ENCODE measurements at regions not wholly inside any gene's neighbourhood (a gene's known extent, or its start where the extent isn't known, plus 50 kb on each side); places are given as distances from the start of the nearest gene placed in this dataset.

DNA sequence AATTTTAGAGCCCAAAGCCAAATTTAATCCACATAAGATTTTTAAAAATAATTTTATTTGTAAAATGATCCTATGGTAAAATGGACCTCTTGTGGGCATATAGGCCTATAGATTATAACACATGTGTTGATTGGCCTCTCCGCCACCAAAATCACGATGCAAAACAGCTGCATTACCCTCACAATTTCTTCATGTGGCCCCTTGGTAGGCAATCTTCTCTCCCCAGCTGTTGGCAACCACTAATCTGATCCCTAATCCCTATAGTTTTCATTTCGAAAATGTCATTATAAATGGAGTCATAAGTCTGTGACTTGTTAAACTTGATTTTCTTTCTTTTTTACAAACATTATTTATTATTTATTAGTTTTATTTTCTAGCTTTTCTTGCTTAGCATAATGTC is 263.9 kb upstream of the SULF2 start:
- peaks cover 11% of the 10 kb centered on the region for H3K4me1 Mint-ChIP-seq

DNA sequence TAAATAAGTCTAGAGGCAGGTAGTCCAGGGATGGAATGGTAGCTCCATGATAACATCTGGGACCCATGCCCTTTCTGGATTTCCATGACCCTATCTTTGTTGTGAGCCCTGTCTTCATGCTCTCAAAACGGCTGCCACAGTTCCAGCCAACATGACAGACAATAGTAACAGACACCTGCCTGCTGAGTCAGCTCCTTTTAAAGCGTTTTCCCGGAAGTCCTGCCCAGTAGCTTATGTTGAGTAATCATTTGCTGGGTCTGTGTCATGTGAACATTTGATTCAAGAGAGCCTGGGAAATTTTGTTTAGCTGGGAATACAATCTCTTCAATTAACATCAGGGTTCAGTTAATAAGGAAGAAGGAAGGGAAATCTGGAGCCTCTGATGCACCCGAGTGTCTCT is 262.2 kb upstream of the SULF2 start:
- no peaks in the 10 kb centered on the region for H3K27me3 ChIP-seq
- H3F3A ChIP-seq (ENCODE audit: low read depth) = no peaks in the 10 kb centered on the region
- no peak overlapping the region for H2AFZ ChIP-seq (replicated peaks)
- no peaks in the 10 kb centered on the region for H4K20me1 ChIP-seq (ENCODE audit: low read depth)
- no peak overlapping the region for H3K4me3 ChIP-seq
- no peaks in the 10 kb centered on the region for H3K36me3 ChIP-seq
- no peak overlapping the region for H3K4me2 ChIP-seq
- H3K27ac Mint-ChIP-seq = no peak overlapping the region
- no peaks in the 10 kb centered on the region for H3K9me3 ChIP-seq (ENCODE audit: low read depth)
- H3K79me2 ChIP-seq (ENCODE audit: low read depth) = no peaks in the 10 kb centered on the region
- H3K4me3 Mint-ChIP-seq = no peak overlapping the region
- H3K9me3 Mint-ChIP-seq = peaks cover 9% of the 10 kb centered on the region
- TF ChIP-seq EZH2phosphoT487 (IDR thresholded peaks at IDR 0.05) = no peak
- TF ChIP-seq EZH2 (IDR thresholded peaks at IDR 0.05) = no peak
- TF ChIP-seq, protein P1, sequence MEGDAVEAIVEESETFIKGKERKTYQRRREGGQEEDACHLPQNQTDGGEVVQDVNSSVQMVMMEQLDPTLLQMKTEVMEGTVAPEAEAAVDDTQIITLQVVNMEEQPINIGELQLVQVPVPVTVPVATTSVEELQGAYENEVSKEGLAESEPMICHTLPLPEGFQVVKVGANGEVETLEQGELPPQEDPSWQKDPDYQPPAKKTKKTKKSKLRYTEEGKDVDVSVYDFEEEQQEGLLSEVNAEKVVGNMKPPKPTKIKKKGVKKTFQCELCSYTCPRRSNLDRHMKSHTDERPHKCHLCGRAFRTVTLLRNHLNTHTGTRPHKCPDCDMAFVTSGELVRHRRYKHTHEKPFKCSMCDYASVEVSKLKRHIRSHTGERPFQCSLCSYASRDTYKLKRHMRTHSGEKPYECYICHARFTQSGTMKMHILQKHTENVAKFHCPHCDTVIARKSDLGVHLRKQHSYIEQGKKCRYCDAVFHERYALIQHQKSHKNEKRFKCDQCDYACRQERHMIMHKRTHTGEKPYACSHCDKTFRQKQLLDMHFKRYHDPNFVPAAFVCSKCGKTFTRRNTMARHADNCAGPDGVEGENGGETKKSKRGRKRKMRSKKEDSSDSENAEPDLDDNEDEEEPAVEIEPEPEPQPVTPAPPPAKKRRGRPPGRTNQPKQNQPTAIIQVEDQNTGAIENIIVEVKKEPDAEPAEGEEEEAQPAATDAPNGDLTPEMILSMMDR (IDR thresholded peaks at IDR 0.05) = no peak
- peaks cover 2% of the 10 kb centered on the region for H3K27me3 Mint-ChIP-seq (ENCODE audit: insufficient read depth, low read depth)
- no peak for DNase-seq (ENCODE audit: low spot score)
- no peak overlapping the region for H3K27ac ChIP-seq
- H3K36me3 Mint-ChIP-seq = no peaks in the 10 kb centered on the region
- no peak overlapping the region for H3K9ac ChIP-seq
- H3K4me1 ChIP-seq = no peaks in the 10 kb centered on the region
- peaks cover 6% of the 10 kb centered on the region for H3K4me1 Mint-ChIP-seq

More for the DNA sequence above, 263.9 kb upstream of the SULF2 start:
- Histone ChIP-seq H3K27ac (no peak overlapping the region), H4K20me1 (ENCODE audit: low read depth) (no peaks in the 10 kb centered on the region), H3K9ac (no peak overlapping the region), H3K27me3 (no peaks in the 10 kb centered on the region), H3K36me3 (no peaks in the 10 kb centered on the region), H2AFZ (replicated peaks) (no peak overlapping the region), H3F3A (ENCODE audit: low read depth) (no peaks in the 10 kb centered on the region), H3K9me3 (ENCODE audit: low read depth) (no peaks in the 10 kb centered on the region), H3K4me2 (no peak overlapping the region), H3K79me2 (ENCODE audit: low read depth) (no peaks in the 10 kb centered on the region), H3K4me1 (no peaks in the 10 kb centered on the region), H3K4me3 (no peak overlapping the region)
- no peak overlapping the region for H3K27ac Mint-ChIP-seq
- no peaks in the 10 kb centered on the region for H3K36me3 Mint-ChIP-seq
- no peak for TF ChIP-seq EZH2 (IDR thresholded peaks at IDR 0.05)
- TF ChIP-seq EZH2phosphoT487 (IDR thresholded peaks at IDR 0.05) = no peak
- TF ChIP-seq, protein P1 (IDR thresholded peaks at IDR 0.05) = no peak
- DNase-seq (ENCODE audit: low spot score) = no peak
- H3K4me3 Mint-ChIP-seq = no peak overlapping the region
- H3K27me3 Mint-ChIP-seq (ENCODE audit: insufficient read depth, low read depth) = peaks cover 8% of the 10 kb centered on the region
- peaks cover 7% of the 10 kb centered on the region for H3K9me3 Mint-ChIP-seq

DNA sequence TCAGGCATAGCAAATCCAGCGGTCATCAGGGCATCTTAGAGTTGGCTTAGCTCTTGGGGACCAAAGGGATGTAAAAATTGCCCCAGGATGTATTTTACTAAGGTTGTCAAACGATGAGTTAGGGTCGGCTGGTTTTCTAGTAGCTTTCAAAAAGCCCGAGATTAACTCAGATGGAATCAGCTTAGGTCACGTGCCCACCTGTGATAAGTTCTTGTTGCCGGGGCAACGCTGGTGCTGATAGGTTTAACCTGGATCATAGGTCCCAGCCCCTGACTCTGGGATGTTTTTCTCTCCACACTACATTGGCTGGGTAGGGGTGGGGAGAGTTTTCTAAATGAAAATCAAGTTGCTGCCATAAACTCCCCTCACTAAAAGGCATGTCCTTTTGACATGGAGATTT is 257.3 kb upstream of the SULF2 start:
- Histone ChIP-seq H3K36me3 (no peaks in the 10 kb centered on the region), H3K4me3 (no peak overlapping the region), H3K79me2 (ENCODE audit: low read depth) (no peaks in the 10 kb centered on the region), H4K20me1 (ENCODE audit: low read depth) (no peaks in the 10 kb centered on the region), H3F3A (ENCODE audit: low read depth) (no peaks in the 10 kb centered on the region), H3K4me2 (no peak overlapping the region), H2AFZ (replicated peaks) (no peak overlapping the region), H3K9me3 (ENCODE audit: low read depth) (no peaks in the 10 kb centered on the region), H3K9ac (no peak overlapping the region), H3K27me3 (no peaks in the 10 kb centered on the region), H3K4me1 (no peaks in the 10 kb centered on the region), H3K27ac (no peak overlapping the region)
- Mint-ChIP-seq H3K4me3 (no peak overlapping the region), H3K27me3 (ENCODE audit: insufficient read depth, low read depth) (peaks cover 13% of the 10 kb centered on the region), H3K4me1 (peaks cover 7% of the 10 kb centered on the region), H3K9me3 (peaks cover 7% of the 10 kb centered on the region), H3K27ac (no peak overlapping the region), H3K36me3 (no peaks in the 10 kb centered on the region)
- TF ChIP-seq, protein P1 (IDR thresholded peaks at IDR 0.05) = no peak
- TF ChIP-seq EZH2phosphoT487 (IDR thresholded peaks at IDR 0.05) (no peak), EZH2 (IDR thresholded peaks at IDR 0.05) (no peak)
- no peak for DNase-seq (ENCODE audit: low spot score)
